Spleen (tissue), 11 donors: ENCODE measurements at regions not wholly inside any gene's neighbourhood (a gene's known extent, or its start where the extent isn't known, plus 50 kb on each side); places are given as distances from the start of the nearest gene placed in this dataset.

Source experiments
- DNase-seq: peaks from one replicate; pipeline ENCODE4 v3.0.0-alpha.2; 2020
- H3K27ac ChIP-seq, 8 donors: fragments of 200-600 bp; sonication (generic) in 7 of 8; 1 replicate in 4 of 8; 2 replicates in 4 of 8; pipeline versions ENCODE4 v1.5.0 to v1.8.0; 2016 to 2021; ENCODE audit warnings: inconsistent platforms in 4 of 8, mild to moderate bottlenecking in 4 of 8, moderate library complexity in 1 of 8
- H3K27me3 ChIP-seq, 7 donors: fragments of 200-600 bp; sonication (generic) in 6 of 7; replicated peaks in 1 of 7; 1 replicate in 4 of 7; 2 replicates in 3 of 7; pipeline versions ENCODE4 v1.5.0 to v1.8.0; 2016 to 2021; ENCODE audit warnings: inconsistent platforms in 3 of 7, mild to moderate bottlenecking in 1 of 7
- H3K36me3 ChIP-seq, 6 donors: fragments of 200-600 bp; sonication (generic) in 5 of 6; 1 replicate in 4 of 6; 2 replicates in 2 of 6; pipeline versions ENCODE4 v1.5.0 to v1.8.0; 2016 to 2021; ENCODE audit warnings: inconsistent platforms in 2 of 6
- H3K4me1 ChIP-seq, 6 donors: fragments of 200-600 bp; sonication (generic) in 5 of 6; 1 replicate in 3 of 6; 2 replicates in 3 of 6; pipeline versions ENCODE4 v1.5.0 to v1.8.0; 2016 to 2021; ENCODE audit warnings: inconsistent platforms in 3 of 6
- H3K4me3 ChIP-seq, 8 donors: fragments of 200-600 bp; sonication (generic) in 7 of 8; 1 replicate in 4 of 8; 2 replicates in 4 of 8; pipeline versions ENCODE4 v1.5.0 to v1.8.0; 2016 to 2021; ENCODE audit warnings: inconsistent platforms in 4 of 8, mild to moderate bottlenecking in 4 of 8, moderate library complexity in 2 of 8
- H3K9me3 ChIP-seq, 8 donors: fragments of 200-600 bp; sonication (generic) in 7 of 8; 1 replicate in 4 of 8; 2 replicates in 4 of 8; pipeline versions ENCODE4 v1.5.0 to v1.8.0; 2016 to 2021; ENCODE audit warnings: inconsistent platforms in 4 of 8
- POLR2A ChIP-seq, 3 donors: fragments of 450-650 bp; IDR thresholded peaks; one replicate each; pipeline ENCODE4 v1.5.1; 2017; ENCODE audit warnings: antibody characterized with exemption in 3 of 3, mild to moderate bottlenecking in 1 of 3
- POLR2AphosphoS5 ChIP-seq, 3 donors: sonication (generic); formaldehyde crosslinking; IDR thresholded peaks; one replicate each; pipeline ENCODE4 v1.5.1; 2017; ENCODE audit warnings: antibody characterized with exemption in 3 of 3
- WGBS, 5 donors: extraction: QIAGEN DNeasy Blood & Tissue Kit in 3 of 5; methylation state at CpG; one replicate each; pipeline versions ENCODE4 v1.1.5 to v1.1.7; 2013 to 2018; 5-methylcytosine and 5-hydroxymethylcytosine counted together
- intact Hi-C: fragments of 100-400 bp; cut with DNase I; formaldehyde crosslinking; loops from one replicate; pipeline ENCODE4 v1.15.0; 2023; ENCODE audit warnings: low total_unique reads
- TF ChIP-seq, protein P1 (sequence below), 11 experiments: fragments of 200-600 bp in 7 of 11; fragments of 450-650 bp in 4 of 11; sonication (generic) in 4 of 11; IDR thresholded peaks in 8 of 11; conservative IDR thresholded peaks in 3 of 11; 1 replicate in 7 of 11; 2 replicates in 4 of 11; pipeline versions ENCODE4 v1.4.0 to v1.8.0; 2016 to 2021; ENCODE audit warnings: antibody characterized with exemption in 11 of 11, inconsistent platforms in 4 of 11, mild to moderate bottlenecking in 1 of 11
- donor health status: healthy with polysubstance abuse.
- donor health status: DM: no; HTN: no; CAD: no; lungs with moderate emphysema.
- donor health status: DM: no; HTN: no; CAD: no.
- donor health status: Bipolar disorder and iron deficiency.
- donor health status: healthy.
- donor health status: DM: no; HTN: no; CAD: no.
- donor health status: DM: yes; HTN: yes; CAD: no.

- WGBS, 5 donors: 42 to 68% (median 59%) methylated on average over 2 of the region's 2 CpGs
- DNase-seq: no peak
- intact Hi-C loops: no loop called here
- H3K27ac ChIP-seq: no peak overlapping the region
- no peak overlapping the region for H3K4me3 ChIP-seq
- H3K36me3 ChIP-seq: no peaks in the 10 kb centered on the region
- TF ChIP-seq, protein P1, sequence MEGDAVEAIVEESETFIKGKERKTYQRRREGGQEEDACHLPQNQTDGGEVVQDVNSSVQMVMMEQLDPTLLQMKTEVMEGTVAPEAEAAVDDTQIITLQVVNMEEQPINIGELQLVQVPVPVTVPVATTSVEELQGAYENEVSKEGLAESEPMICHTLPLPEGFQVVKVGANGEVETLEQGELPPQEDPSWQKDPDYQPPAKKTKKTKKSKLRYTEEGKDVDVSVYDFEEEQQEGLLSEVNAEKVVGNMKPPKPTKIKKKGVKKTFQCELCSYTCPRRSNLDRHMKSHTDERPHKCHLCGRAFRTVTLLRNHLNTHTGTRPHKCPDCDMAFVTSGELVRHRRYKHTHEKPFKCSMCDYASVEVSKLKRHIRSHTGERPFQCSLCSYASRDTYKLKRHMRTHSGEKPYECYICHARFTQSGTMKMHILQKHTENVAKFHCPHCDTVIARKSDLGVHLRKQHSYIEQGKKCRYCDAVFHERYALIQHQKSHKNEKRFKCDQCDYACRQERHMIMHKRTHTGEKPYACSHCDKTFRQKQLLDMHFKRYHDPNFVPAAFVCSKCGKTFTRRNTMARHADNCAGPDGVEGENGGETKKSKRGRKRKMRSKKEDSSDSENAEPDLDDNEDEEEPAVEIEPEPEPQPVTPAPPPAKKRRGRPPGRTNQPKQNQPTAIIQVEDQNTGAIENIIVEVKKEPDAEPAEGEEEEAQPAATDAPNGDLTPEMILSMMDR (IDR thresholded peaks at IDR 0.05 in 8 of 11, conservative IDR thresholded peaks at IDR 0.05 in 3 of 11): no peak
- no peak for TF ChIP-seq POLR2AphosphoS5 (IDR thresholded peaks at IDR 0.05)
- TF ChIP-seq POLR2A (IDR thresholded peaks at IDR 0.05): no peak
- no peaks in the 10 kb centered on the region for H3K4me1 ChIP-seq
- H3K9me3 ChIP-seq: peaks cover 0 to 15% (median 4%) of the 10 kb centered on the region in 8 donors
- H3K27me3 ChIP-seq: no peaks in the 10 kb centered on the region
These were observed 265.5 kb downstream of the TBX18 start for GRCh38 chr6:84498905-84499304.

GRCh38 chr6:84492241-84493165, 265.1 kb upstream of the CEP162 start:
- no peak for DNase-seq
- intact Hi-C loops: no loop called here
- H3K4me3 ChIP-seq: no peak overlapping the region
- peak overlapping the region in 2 of 8 donors; percentile 8 to 18 for H3K27ac ChIP-seq
- no peaks in the 10 kb centered on the region for H3K36me3 ChIP-seq
- TF ChIP-seq POLR2AphosphoS5 (IDR thresholded peaks at IDR 0.05) (no peak), POLR2A (IDR thresholded peaks at IDR 0.05) (no peak)
- TF ChIP-seq, protein P1 (IDR thresholded peaks at IDR 0.05 in 8 of 11, conservative IDR thresholded peaks at IDR 0.05 in 3 of 11): no peak
- peaks cover 0 to 10% (median 0%) of the 10 kb centered on the region in 8 donors for H3K9me3 ChIP-seq
- H3K27me3 ChIP-seq: no peaks in the 10 kb centered on the region
- WGBS, 5 donors: 59 to 63% (median 63%) methylated on average over 13 of the region's 13 CpGs
- no peaks in the 10 kb centered on the region for H3K4me1 ChIP-seq

DNA sequence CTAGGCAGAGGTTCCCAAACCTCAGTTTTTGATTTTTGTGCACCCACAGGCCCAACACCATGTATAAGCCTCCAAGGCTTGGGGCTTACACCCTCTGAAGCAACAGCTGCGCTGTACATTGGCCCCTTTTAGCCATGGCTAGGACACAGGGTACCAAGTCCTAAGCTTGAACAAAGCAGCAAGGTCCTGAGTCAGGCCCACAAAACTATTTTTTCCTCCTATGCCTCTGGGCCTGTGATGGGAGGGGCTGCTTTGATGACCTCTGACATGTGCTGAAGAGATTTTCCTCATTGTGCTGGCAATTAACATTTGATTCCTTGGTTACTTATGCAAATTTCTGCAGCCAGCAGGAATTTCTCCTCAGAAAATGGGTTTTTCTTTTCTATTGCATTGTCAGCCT, 262.2 kb upstream of the CEP162 start:
- Histone ChIP-seq H3K27ac (no peak overlapping the region), H3K36me3 (no peaks in the 10 kb centered on the region), H3K9me3 (peaks cover 0 to 10% (median 0%) of the 10 kb centered on the region in 8 donors), H3K27me3 (no peaks in the 10 kb centered on the region), H3K4me1 (no peaks in the 10 kb centered on the region), H3K4me3 (no peak overlapping the region)
- intact Hi-C loops: no loop called here
- DNase-seq: no peak
- no peak for TF ChIP-seq POLR2A (IDR thresholded peaks at IDR 0.05)
- TF ChIP-seq POLR2AphosphoS5 (IDR thresholded peaks at IDR 0.05): no peak
- WGBS, 5 donors: 71 to 95% (median 83%) methylated on average over 1 of the region's 1 CpG

DNA sequence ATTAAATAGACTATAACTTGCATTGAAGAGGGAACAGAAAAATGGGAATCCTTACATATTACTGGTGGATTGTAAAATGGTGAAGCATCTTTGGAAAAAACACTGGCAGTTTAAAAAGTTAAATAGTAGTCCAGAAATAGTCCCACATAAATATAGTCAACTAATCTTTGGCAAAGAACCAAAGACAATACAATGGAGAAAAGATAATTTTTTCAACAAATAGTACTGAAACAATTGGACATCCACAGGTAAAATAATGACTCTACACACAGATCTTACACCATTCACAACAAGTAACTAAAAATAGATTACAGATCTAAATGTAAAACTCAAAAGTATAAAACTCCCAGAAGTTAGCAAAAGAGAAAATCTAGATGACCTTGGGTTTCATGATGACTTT, 259.1 kb upstream of the CEP162 start:
- no peaks in the 10 kb centered on the region for H3K4me1 ChIP-seq
- no peaks in the 10 kb centered on the region for H3K36me3 ChIP-seq
- intact Hi-C loops: no loop called here
- no peaks in the 10 kb centered on the region for H3K27me3 ChIP-seq
- TF ChIP-seq, protein P1 (IDR thresholded peaks at IDR 0.05 in 8 of 11, conservative IDR thresholded peaks at IDR 0.05 in 3 of 11): no peak
- TF ChIP-seq POLR2A (IDR thresholded peaks at IDR 0.05) (no peak), POLR2AphosphoS5 (IDR thresholded peaks at IDR 0.05) (no peak)
- no peak overlapping the region for H3K27ac ChIP-seq
- H3K9me3 ChIP-seq: peaks cover 0 to 14% (median 2%) of the 10 kb centered on the region in 8 donors
- no peak for DNase-seq
- H3K4me3 ChIP-seq: no peak overlapping the region
